ENCODE measurements at regions not wholly inside any gene's neighbourhood (a gene's known extent, or its start where the extent isn't known, plus 50 kb on each side); places are given as distances from the start of the nearest gene placed in this dataset.
"Not testable (repeated sequence)": the region's sequence is repeated elsewhere in the genome, so short reads cannot be mapped to it uniquely, and the experiment has no call there.

GRCh38 chr21:9838738-9839642, 682.4 kb upstream of the TPTE start:
- DNase-seq (ENCODE audit: low spot score in 2 of 2): no peak
- Histone ChIP-seq H3K27me3 (ENCODE audit: low read depth) (no peaks in the 10 kb centered on the region), H3K36me3 (replicated peaks) (no peaks in the 10 kb centered on the region), H3K4me3 (no peak overlapping the region), H3K9me3 (peaks cover 15% of the 10 kb centered on the region), H3K4me1 (no peaks in the 10 kb centered on the region)
- in situ Hi-C loops (cut with MboI; ENCODE audit: low sequenced_read_pairs): no loop called here

GRCh38 chr21:9844106-9844505, 677.3 kb upstream of the TPTE start:
- peaks cover 33% of the 10 kb centered on the region for H3K9me3 ChIP-seq
- in situ Hi-C loops (cut with MboI; ENCODE audit: low sequenced_read_pairs); H3K27me3 ChIP-seq (ENCODE audit: low read depth); H3K36me3 ChIP-seq (replicated peaks); DNase-seq (ENCODE audit: low spot score in 2 of 2); H3K4me1 ChIP-seq; H3K4me3 ChIP-seq: not testable (repeated sequence)

- DNase-seq (ENCODE audit: low spot score in 2 of 2); in situ Hi-C loops (cut with MboI; ENCODE audit: low sequenced_read_pairs); H3K4me3 ChIP-seq; H3K36me3 ChIP-seq (replicated peaks); H3K27me3 ChIP-seq (ENCODE audit: low read depth); H3K4me1 ChIP-seq: not testable (repeated sequence)
- peaks cover 28% of the 10 kb centered on the region for H3K9me3 ChIP-seq
Measured at GRCh38 chr21:9847511-9847910, 673.9 kb upstream of the TPTE start.

- H3K4me3 ChIP-seq; in situ Hi-C loops (cut with MboI; ENCODE audit: low sequenced_read_pairs); H3K4me1 ChIP-seq; H3K36me3 ChIP-seq (replicated peaks); DNase-seq (ENCODE audit: low spot score in 2 of 2); H3K27me3 ChIP-seq (ENCODE audit: low read depth): not testable (repeated sequence)
- peaks cover 18% of the 10 kb centered on the region for H3K9me3 ChIP-seq
Measured at GRCh38 chr21:9851166-9851565, 670.2 kb upstream of the TPTE start.

GRCh38 chr21:9851695-9852094, 669.7 kb upstream of the TPTE start:
- in situ Hi-C loops (cut with MboI; ENCODE audit: low sequenced_read_pairs); H3K27me3 ChIP-seq (ENCODE audit: low read depth); DNase-seq (ENCODE audit: low spot score in 2 of 2); H3K4me3 ChIP-seq; H3K4me1 ChIP-seq; H3K36me3 ChIP-seq (replicated peaks): not testable (repeated sequence)
- H3K9me3 ChIP-seq: peaks cover 15% of the 10 kb centered on the region

GRCh38 chr21:9857563-9857962, 663.8 kb upstream of the TPTE start:
- H3K27me3 ChIP-seq (ENCODE audit: low read depth); DNase-seq (ENCODE audit: low spot score in 2 of 2); H3K36me3 ChIP-seq (replicated peaks); H3K4me1 ChIP-seq; in situ Hi-C loops (cut with MboI; ENCODE audit: low sequenced_read_pairs); H3K9me3 ChIP-seq; H3K4me3 ChIP-seq: not testable (repeated sequence)

- H3K4me1 ChIP-seq; H3K36me3 ChIP-seq (replicated peaks); H3K9me3 ChIP-seq; DNase-seq (ENCODE audit: low spot score in 2 of 2); H3K4me3 ChIP-seq; H3K27me3 ChIP-seq (ENCODE audit: low read depth); in situ Hi-C loops (cut with MboI; ENCODE audit: low sequenced_read_pairs): not testable (repeated sequence)
Measured at GRCh38 chr21:9859865-9860264, 661.5 kb upstream of the TPTE start.

- H3K4me3 ChIP-seq; DNase-seq (ENCODE audit: low spot score in 2 of 2); H3K9me3 ChIP-seq; H3K4me1 ChIP-seq; in situ Hi-C loops (cut with MboI; ENCODE audit: low sequenced_read_pairs); H3K36me3 ChIP-seq (replicated peaks); H3K27me3 ChIP-seq (ENCODE audit: low read depth): not testable (repeated sequence)
Measured at GRCh38 chr21:9862456-9862855, 658.9 kb upstream of the TPTE start.

- H3K27me3 ChIP-seq (ENCODE audit: low read depth); H3K4me3 ChIP-seq; H3K9me3 ChIP-seq; H3K36me3 ChIP-seq (replicated peaks); in situ Hi-C loops (cut with MboI; ENCODE audit: low sequenced_read_pairs); DNase-seq (ENCODE audit: low spot score in 2 of 2); H3K4me1 ChIP-seq: not testable (repeated sequence)
Measured at GRCh38 chr21:9867815-9868214, 653.6 kb upstream of the TPTE start.

- H3K9me3 ChIP-seq: peaks cover 10% of the 10 kb centered on the region
- H3K4me3 ChIP-seq; H3K36me3 ChIP-seq (replicated peaks); H3K4me1 ChIP-seq; DNase-seq (ENCODE audit: low spot score in 2 of 2); in situ Hi-C loops (cut with MboI; ENCODE audit: low sequenced_read_pairs); H3K27me3 ChIP-seq (ENCODE audit: low read depth): not testable (repeated sequence)
Measured at GRCh38 chr21:9873096-9873495, 648.3 kb upstream of the TPTE start.

- H3K36me3 ChIP-seq (replicated peaks); DNase-seq (ENCODE audit: low spot score in 2 of 2); in situ Hi-C loops (cut with MboI; ENCODE audit: low sequenced_read_pairs); H3K9me3 ChIP-seq; H3K27me3 ChIP-seq (ENCODE audit: low read depth); H3K4me3 ChIP-seq; H3K4me1 ChIP-seq: not testable (repeated sequence)
Measured at GRCh38 chr21:9874136-9874535, 647.2 kb upstream of the TPTE start.

- H3K27me3 ChIP-seq (ENCODE audit: low read depth); H3K9me3 ChIP-seq; H3K4me1 ChIP-seq; in situ Hi-C loops (cut with MboI; ENCODE audit: low sequenced_read_pairs); H3K36me3 ChIP-seq (replicated peaks); DNase-seq (ENCODE audit: low spot score in 2 of 2); H3K4me3 ChIP-seq: not testable (repeated sequence)
Measured at GRCh38 chr21:9881430-9881829, 640.0 kb upstream of the TPTE start.

GRCh38 chr21:9883047-9883446, 638.3 kb upstream of the TPTE start:
- H3K4me3 ChIP-seq; in situ Hi-C loops (cut with MboI; ENCODE audit: low sequenced_read_pairs); H3K9me3 ChIP-seq; H3K4me1 ChIP-seq; H3K36me3 ChIP-seq (replicated peaks); DNase-seq (ENCODE audit: low spot score in 2 of 2); H3K27me3 ChIP-seq (ENCODE audit: low read depth): not testable (repeated sequence)

- H3K4me1 ChIP-seq; in situ Hi-C loops (cut with MboI; ENCODE audit: low sequenced_read_pairs); H3K27me3 ChIP-seq (ENCODE audit: low read depth); H3K36me3 ChIP-seq (replicated peaks); DNase-seq (ENCODE audit: low spot score in 2 of 2); H3K9me3 ChIP-seq; H3K4me3 ChIP-seq: not testable (repeated sequence)
Measured at GRCh38 chr21:9883571-9884282, 637.7 kb upstream of the TPTE start.
